ENCODE measurements at regions not wholly inside any gene's neighbourhood (a gene's known extent, or its start where the extent isn't known, plus 50 kb on each side); places are given as distances from the start of the nearest gene placed in this dataset.

DNA sequence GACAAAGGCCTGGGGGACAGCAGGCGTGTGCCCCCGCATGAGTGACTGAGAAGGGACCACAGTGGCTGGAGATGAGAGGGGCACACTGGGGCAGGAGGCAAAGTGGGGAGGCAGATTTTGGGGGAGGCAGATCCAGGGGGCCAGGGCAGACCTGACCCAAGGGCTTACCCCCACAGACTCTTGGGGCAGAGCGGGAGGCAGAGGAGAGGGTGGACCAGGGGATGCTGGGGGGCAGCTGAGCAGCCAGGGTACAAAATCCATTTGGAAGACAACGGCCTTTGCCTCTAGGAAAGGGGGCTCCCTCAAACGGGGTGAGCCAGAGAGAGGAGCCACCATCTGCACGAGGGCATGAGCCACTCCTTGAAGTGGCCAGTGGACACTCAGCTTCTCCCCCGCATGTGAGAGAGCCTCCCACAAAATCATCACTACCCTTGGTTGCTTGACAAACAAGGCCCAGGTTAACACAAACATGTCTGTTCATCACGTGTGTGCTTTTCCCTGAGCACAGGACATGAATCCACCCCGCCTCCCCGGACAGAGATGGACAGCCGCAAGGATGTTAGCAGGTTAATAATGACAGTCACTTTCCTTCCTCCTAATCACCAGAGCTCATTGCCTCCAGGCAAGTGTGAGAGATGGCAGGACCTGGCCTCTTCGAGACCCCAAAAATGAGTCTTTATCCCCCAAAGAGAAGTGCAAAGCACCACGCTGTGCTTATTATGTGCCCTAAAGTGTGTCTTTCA, 72.0 kb upstream of the RAB6C start:
- no peak overlapping the region for H2AFZ ChIP-seq
- no peaks in the 10 kb centered on the region for H3K4me1 ChIP-seq (ENCODE audit: insufficient read depth)
- no peak overlapping the region for H3K4me2 ChIP-seq
- no peak overlapping the region for H3K4me3 ChIP-seq
- no peaks in the 10 kb centered on the region for H3K79me2 ChIP-seq
- no peaks in the 10 kb centered on the region for H4K20me1 ChIP-seq (ENCODE audit: insufficient read depth, poor library complexity, severe bottlenecking)
- 87% methylated on average over 12 of the region's 13 CpGs for WGBS (ENCODE audit: low lambda C conversion rate, missing lambda C conversion rate)
- H3K9me3 ChIP-seq (ENCODE audit: low read depth) = no peaks in the 10 kb centered on the region
- H3K27me3 ChIP-seq = no peaks in the 10 kb centered on the region
- H3K9me2 ChIP-seq (replicated peaks; ENCODE audit: insufficient read depth) = no peaks in the 10 kb centered on the region
- TF ChIP-seq EZH2phosphoT487 (IDR thresholded peaks at IDR 0.05; ENCODE audit: low read depth, severe bottlenecking, unreplicated experiment) = no peak
- no peak for TF ChIP-seq CTCF (IDR thresholded peaks at IDR 0.05; ENCODE audit: poor library complexity)
- TF ChIP-seq EZH2 (IDR thresholded peaks at IDR 0.05; ENCODE audit: borderline replicate concordance) = no peak
- no peak for DNase-seq (ENCODE audit: low spot score)
- no peak overlapping the region for H3K27ac ChIP-seq
- no peaks in the 10 kb centered on the region for H3K36me3 ChIP-seq (replicated peaks; ENCODE audit: insufficient read depth, low read depth)

DNA sequence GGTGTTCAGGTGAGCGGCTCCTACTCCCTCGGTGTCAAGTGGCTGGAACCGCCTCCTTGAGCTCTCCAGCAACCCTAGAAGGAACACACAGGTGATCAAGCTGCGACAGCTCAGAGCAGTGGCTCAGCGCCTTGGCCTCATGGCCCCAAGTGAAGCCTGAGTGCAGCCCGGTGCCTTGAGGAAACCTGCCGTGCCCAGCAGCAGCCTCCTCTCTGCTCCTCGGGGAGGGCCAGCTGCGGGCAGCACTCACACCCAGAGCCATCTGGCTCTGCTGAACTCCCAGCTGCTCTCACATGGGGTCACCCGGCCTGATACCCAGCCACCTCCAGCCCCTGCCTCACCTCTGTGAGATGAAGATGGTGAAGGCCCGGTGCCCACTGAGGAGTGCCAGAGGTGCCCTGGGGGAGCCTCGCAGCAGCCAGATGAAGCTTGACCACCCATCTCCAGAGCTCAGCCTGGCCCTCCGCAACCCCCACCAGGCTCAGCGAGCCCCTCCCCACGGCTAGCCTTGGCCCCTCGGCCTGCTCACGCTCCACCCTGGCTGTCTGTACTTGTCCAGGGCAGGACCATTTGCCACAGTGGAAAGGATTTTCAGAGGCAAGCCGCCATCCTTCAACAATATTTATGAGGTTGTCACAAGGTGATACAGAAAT, 70.6 kb upstream of the RAB6C start:
- TF ChIP-seq EZH2phosphoT487 (IDR thresholded peaks at IDR 0.05; ENCODE audit: low read depth, severe bottlenecking, unreplicated experiment) (no peak), EZH2 (IDR thresholded peaks at IDR 0.05; ENCODE audit: borderline replicate concordance) (no peak), CTCF (IDR thresholded peaks at IDR 0.05; ENCODE audit: poor library complexity) (no peak)
- H3K4me1 ChIP-seq (ENCODE audit: insufficient read depth) = no peaks in the 10 kb centered on the region
- H2AFZ ChIP-seq = no peak overlapping the region
- H3K79me2 ChIP-seq = no peaks in the 10 kb centered on the region
- DNase-seq (ENCODE audit: low spot score) = no peak
- no peak overlapping the region for H3K27ac ChIP-seq
- no peaks in the 10 kb centered on the region for H3K36me3 ChIP-seq (replicated peaks; ENCODE audit: insufficient read depth, low read depth)
- 84% methylated on average over 18 of the region's 18 CpGs for WGBS (ENCODE audit: low lambda C conversion rate, missing lambda C conversion rate)
- no peak overlapping the region for H3K4me2 ChIP-seq
- no peaks in the 10 kb centered on the region for H3K9me3 ChIP-seq (ENCODE audit: low read depth)
- no peak overlapping the region for H3K4me3 ChIP-seq
- no peaks in the 10 kb centered on the region for H3K9me2 ChIP-seq (replicated peaks; ENCODE audit: insufficient read depth)
- H4K20me1 ChIP-seq (ENCODE audit: insufficient read depth, poor library complexity, severe bottlenecking) = no peaks in the 10 kb centered on the region
- no peaks in the 10 kb centered on the region for H3K27me3 ChIP-seq

GRCh38 chr2:129909651-129910418, 69.6 kb upstream of the RAB6C start:
- Histone ChIP-seq H4K20me1 (ENCODE audit: insufficient read depth, poor library complexity, severe bottlenecking) (no peaks in the 10 kb centered on the region), H3K27me3 (no peaks in the 10 kb centered on the region), H3K4me2 (no peak overlapping the region), H3K27ac (no peak overlapping the region), H3K4me3 (no peak overlapping the region), H2AFZ (no peak overlapping the region), H3K4me1 (ENCODE audit: insufficient read depth) (no peaks in the 10 kb centered on the region), H3K36me3 (replicated peaks; ENCODE audit: insufficient read depth, low read depth) (no peaks in the 10 kb centered on the region), H3K9me3 (ENCODE audit: low read depth) (no peaks in the 10 kb centered on the region), H3K9me2 (replicated peaks; ENCODE audit: insufficient read depth) (no peaks in the 10 kb centered on the region), H3K79me2 (no peaks in the 10 kb centered on the region)
- TF ChIP-seq EZH2 (IDR thresholded peaks at IDR 0.05; ENCODE audit: borderline replicate concordance) = no peak
- TF ChIP-seq EZH2phosphoT487 (IDR thresholded peaks at IDR 0.05; ENCODE audit: low read depth, severe bottlenecking, unreplicated experiment) = no peak
- TF ChIP-seq CTCF (IDR thresholded peaks at IDR 0.05; ENCODE audit: poor library complexity) = no peak
- no peak for DNase-seq (ENCODE audit: low spot score)
- 89% methylated on average over 15 of the region's 15 CpGs for WGBS (ENCODE audit: low lambda C conversion rate, missing lambda C conversion rate)
